Transverse colon (tissue), 4 donors: ENCODE measurements at regions not wholly inside any gene's neighbourhood (a gene's known extent, or its start where the extent isn't known, plus 50 kb on each side); places are given as distances from the start of the nearest gene placed in this dataset.
A peak's percentile ranks its signal among the peaks of the same experiment; 100 is the strongest.

Experiments
- DNase-seq: peaks from one replicate; pipeline ENCODE4 v3.0.0-alpha.2; 2019
- H3K27ac ChIP-seq, 4 donors: fragments of 200-600 bp; sonication (generic); 2 replicates each; pipeline ENCODE4 v1.5.1; 2016 to 2018; ENCODE audit warnings: inconsistent platforms in 4 of 4
- H3K27me3 ChIP-seq: fragments of 200-600 bp; sonication (generic); 2 replicates; pipeline ENCODE4 v1.5.1; 2017; ENCODE audit warnings: inconsistent platforms
- H3K36me3 ChIP-seq, 4 donors: fragments of 200-600 bp; sonication (generic); 2 replicates each; pipeline ENCODE4 v1.5.1; 2017 to 2019; ENCODE audit warnings: inconsistent platforms in 4 of 4
- H3K4me1 ChIP-seq, 4 donors: fragments of 200-600 bp; sonication (generic); 2 replicates each; pipeline ENCODE4 v1.5.1; 2017 to 2020; ENCODE audit warnings: inconsistent platforms in 4 of 4
- H3K4me3 ChIP-seq, 4 donors: fragments of 200-600 bp; sonication (generic); 1 replicate in 1 of 4; 2 replicates in 3 of 4; pipeline versions ENCODE4 v1.5.1 to v1.6.1; 2017 to 2019; ENCODE audit warnings: inconsistent platforms in 4 of 4
- H3K9me3 ChIP-seq, 2 donors: fragments of 200-600 bp; sonication (generic); 2 replicates each; pipeline ENCODE4 v1.5.1; 2017 to 2019; ENCODE audit warnings: inconsistent platforms in 2 of 2
- CTCF ChIP-seq, 5 experiments: fragments of 200-600 bp in 3 of 5; fragments of 450-650 bp in 2 of 5; sonication (generic) in 3 of 5; IDR thresholded peaks; 1 replicate in 2 of 5; 2 replicates in 3 of 5; pipeline ENCODE4 v1.5.1; 2016 to 2017; ENCODE audit warnings: antibody characterized with exemption in 5 of 5, inconsistent platforms in 3 of 5, mild to moderate bottlenecking in 2 of 5, moderate library complexity in 1 of 5
- EP300 ChIP-seq: sonication (generic); formaldehyde crosslinking; IDR thresholded peaks from one replicate; pipeline ENCODE4 v1.6.1; 2017; ENCODE audit warnings: antibody characterized with exemption, low read depth
- POLR2A ChIP-seq: fragments of 450-650 bp; IDR thresholded peaks from one replicate; pipeline ENCODE4 v1.6.1; 2016; ENCODE audit warnings: antibody characterized with exemption, mild to moderate bottlenecking, moderate library complexity
- POLR2AphosphoS5 ChIP-seq, 3 donors: sonication (generic); formaldehyde crosslinking; IDR thresholded peaks; one replicate each; pipeline ENCODE4 v1.6.1; 2016; ENCODE audit warnings: antibody characterized with exemption in 3 of 3
- WGBS, 2 donors: methylation state at CpG; one replicate each; pipeline ENCODE4 v1.1.5; 2018; ENCODE audit warnings: low coverage in 1 of 2; 5-methylcytosine and 5-hydroxymethylcytosine counted together
- in situ Hi-C, 4 donors: fragments of 200-750 bp; cut with MboI; loops; one replicate each; pipeline versions ENCODE4 v1.15.0 to v1.15.1; 2017; ENCODE audit warnings: low sequenced_read_pairs in 3 of 4, low pct_ligation_motif_present in 1 of 4, low pct_unique_long_range_greater_than_20kb in 1 of 4
- intact Hi-C: fragments of 100-400 bp; cut with DNase I; formaldehyde crosslinking; loops from one replicate; pipeline ENCODE4 v1.15.1; 2023; ENCODE audit warnings: low total_unique reads

- DNase-seq = no peak
- Histone ChIP-seq H3K27me3 (no peaks in the 10 kb centered on the region), H3K4me3 (no peak overlapping the region), H3K27ac (no peak overlapping the region), H3K4me1 (peaks cover 0 to 11% (median 5%) of the 10 kb centered on the region in 4 donors), H3K9me3 (no peaks in the 10 kb centered on the region), H3K36me3 (no peaks in the 10 kb centered on the region)
- 42 to 53% methylated on average over 2 to 3 of the region's 3 CpGs for WGBS, 2 donors
- intact Hi-C loops (no loop called here), in situ Hi-C loops (no loop called here)
- TF ChIP-seq EP300 (no peak), CTCF (IDR thresholded peaks at IDR 0.05) (no peak), POLR2A (no peak), POLR2AphosphoS5 (IDR thresholded peaks at IDR 0.05) (no peak)
Measured at GRCh38 chr6:129921169-129921817, 60.2 kb upstream of the TMEM244 start.

GRCh38 chr6:129920103-129920798, 59.1 kb upstream of the TMEM244 start:
- in situ Hi-C loops = no loop called here
- 49 to 69% methylated on average over 6 to 7 of the region's 7 CpGs for WGBS, 2 donors

GRCh38 chr6:129911732-129912131, 50.6 kb upstream of the TMEM244 start:
- TF ChIP-seq POLR2AphosphoS5 (IDR thresholded peaks at IDR 0.05) (no peak), EP300 (no peak), POLR2A (no peak), CTCF (IDR thresholded peaks at IDR 0.05) (no peak)
- Histone ChIP-seq H3K9me3 (no peaks in the 10 kb centered on the region), H3K27me3 (no peaks in the 10 kb centered on the region), H3K27ac (no peak overlapping the region), H3K4me3 (no peak overlapping the region), H3K4me1 (no peaks in the 10 kb centered on the region), H3K36me3 (no peaks in the 10 kb centered on the region)
- 58% methylated on average over 1 of the region's 1 CpG; no CpG with 5 or more reads in 1 of the 2 donors for WGBS, 2 donors
- in situ Hi-C loops (no loop called here), intact Hi-C loops (no loop called here)
- DNase-seq = no peak

More at GRCh38 chr6:129920103-129920798, 59.1 kb upstream of the TMEM244 start:
- H3K27ac ChIP-seq = peak overlapping the region in 1 of 4 donors; percentile 7
- H3K9me3 ChIP-seq = no peaks in the 10 kb centered on the region
- no peak for TF ChIP-seq EP300
- peak in 1 of 3 donors; percentile 16 for TF ChIP-seq POLR2AphosphoS5 (IDR thresholded peaks at IDR 0.05)
- DNase-seq = no peak
- peaks cover 0 to 11% (median 5%) of the 10 kb centered on the region in 4 donors for H3K4me1 ChIP-seq
- H3K4me3 ChIP-seq = no peak overlapping the region
- no peaks in the 10 kb centered on the region for H3K36me3 ChIP-seq
- H3K27me3 ChIP-seq = no peaks in the 10 kb centered on the region
- intact Hi-C loops = no loop called here
